IMR-90 (cell line): ENCODE measurements at regions not wholly inside any gene's neighbourhood (a gene's known extent, or its start where the extent isn't known, plus 50 kb on each side); places are given as distances from the start of the nearest gene placed in this dataset.

Experiments used
- CEBPB ChIP-seq: IDR thresholded peaks from 2 replicates; pipeline ENCODE4 v1.6.1; 2012; ENCODE audit warnings: low read depth, low read length, improper control_type of control experiment
- MAFK ChIP-seq: IDR thresholded peaks from 2 replicates; pipeline ENCODE4 v1.6.1; 2012; ENCODE audit warnings: low read depth, low read length, improper control_type of control experiment
- MXI1 ChIP-seq: IDR thresholded peaks from 2 replicates; pipeline ENCODE4 v1.6.1; 2012; ENCODE audit warnings: low read depth, mild to moderate bottlenecking, low read length, moderate library complexity, borderline replicate concordance
- POLR2A ChIP-seq: IDR thresholded peaks from 2 replicates; pipeline ENCODE4 v1.6.1; 2012; ENCODE audit warnings: mild to moderate bottlenecking, low read depth, low read length
- RAD21 ChIP-seq: IDR thresholded peaks from 2 replicates; pipeline ENCODE4 v1.6.1; 2012; ENCODE audit warnings: low read length, improper control_type of control experiment
- RCOR1 ChIP-seq: IDR thresholded peaks from 2 replicates; pipeline ENCODE4 v1.6.1; 2012; ENCODE audit warnings: mild to moderate bottlenecking, low read length, improper control_type of control experiment; ENCODE audit not compliant: insufficient replicate concordance
- SMC3 ChIP-seq: fragments of 150-350 bp; IDR thresholded peaks from 2 replicates; pipeline ENCODE4 v1.6.1; 2016; ENCODE audit warnings: low read depth, mild to moderate bottlenecking, antibody characterized with exemption, low read length, moderate library complexity
- TF ChIP-seq, protein P1 (sequence below): conservative IDR thresholded peaks from 2 replicates; pipeline ENCODE4 v1.5.1; 2012; ENCODE audit warnings: mild to moderate bottlenecking, low read depth, low read length, improper control_type of control experiment

DNA sequence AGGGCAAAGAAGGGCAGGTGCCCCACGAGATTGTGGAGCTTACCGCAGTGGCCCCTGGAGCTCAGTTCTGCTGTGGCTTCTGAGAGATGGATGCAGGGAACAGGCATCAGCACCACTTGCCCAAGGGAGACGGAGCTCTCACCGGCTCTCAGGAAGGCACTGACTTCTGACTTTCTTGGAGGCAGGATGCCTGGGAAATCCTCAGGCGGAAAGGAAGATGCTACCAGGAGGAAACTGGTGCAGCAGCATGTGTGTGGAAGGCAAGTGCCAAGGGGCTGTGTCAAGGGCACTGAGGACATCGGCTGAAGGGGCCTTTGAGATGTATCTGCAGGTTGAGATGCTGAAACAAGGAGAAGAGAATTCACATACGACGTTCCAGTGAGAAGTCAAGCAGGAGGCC is 64.0 kb downstream of the FOXA2 start:
- TF ChIP-seq RAD21 (no peak), MXI1 (no peak), MAFK (no peak), POLR2A (no peak), RCOR1 (no peak), CEBPB (no peak), SMC3 (no peak)
- TF ChIP-seq, protein P1, sequence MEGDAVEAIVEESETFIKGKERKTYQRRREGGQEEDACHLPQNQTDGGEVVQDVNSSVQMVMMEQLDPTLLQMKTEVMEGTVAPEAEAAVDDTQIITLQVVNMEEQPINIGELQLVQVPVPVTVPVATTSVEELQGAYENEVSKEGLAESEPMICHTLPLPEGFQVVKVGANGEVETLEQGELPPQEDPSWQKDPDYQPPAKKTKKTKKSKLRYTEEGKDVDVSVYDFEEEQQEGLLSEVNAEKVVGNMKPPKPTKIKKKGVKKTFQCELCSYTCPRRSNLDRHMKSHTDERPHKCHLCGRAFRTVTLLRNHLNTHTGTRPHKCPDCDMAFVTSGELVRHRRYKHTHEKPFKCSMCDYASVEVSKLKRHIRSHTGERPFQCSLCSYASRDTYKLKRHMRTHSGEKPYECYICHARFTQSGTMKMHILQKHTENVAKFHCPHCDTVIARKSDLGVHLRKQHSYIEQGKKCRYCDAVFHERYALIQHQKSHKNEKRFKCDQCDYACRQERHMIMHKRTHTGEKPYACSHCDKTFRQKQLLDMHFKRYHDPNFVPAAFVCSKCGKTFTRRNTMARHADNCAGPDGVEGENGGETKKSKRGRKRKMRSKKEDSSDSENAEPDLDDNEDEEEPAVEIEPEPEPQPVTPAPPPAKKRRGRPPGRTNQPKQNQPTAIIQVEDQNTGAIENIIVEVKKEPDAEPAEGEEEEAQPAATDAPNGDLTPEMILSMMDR: no peak
